ENCODE measurements at regions not wholly inside any gene's neighbourhood (a gene's known extent, or its start where the extent isn't known, plus 50 kb on each side); places are given as distances from the start of the nearest gene placed in this dataset.

- no peaks in the 10 kb centered on the region for H3K36me3 Mint-ChIP-seq (ENCODE audit: low read depth)
- POLR2A ChIA-PET, result no interaction called here
These were observed 461.6 kb upstream of the VSTM2A start for GRCh38 chr7:54080525-54080924.

GRCh38 chr7:54080971-54081370, 461.2 kb upstream of the VSTM2A start:
- no peak for TF ChIP-seq CTCF (IDR thresholded peaks at IDR 0.05)
- H3K36me3 Mint-ChIP-seq (ENCODE audit: low read depth), result no peaks in the 10 kb centered on the region
- no peak overlapping the region for H3K4me3 Mint-ChIP-seq
- POLR2A ChIA-PET, result no interaction called here
- CTCF ChIA-PET, result no interaction called here
- H3K27ac Mint-ChIP-seq, result no peak overlapping the region
- H3K27me3 Mint-ChIP-seq, result no peaks in the 10 kb centered on the region
- no peaks in the 10 kb centered on the region for H3K4me1 Mint-ChIP-seq
- ATAC-seq (ENCODE audit: low read depth) (no peak), DNase-seq (no peak)
- intact Hi-C loops (cut with micrococcal nuclease), result loop anchor here (2.0 kb wide), 1 partner anchor 20 kb away; no protein-coding TSS in a partner anchor
- H3K9me3 Mint-ChIP-seq, result no peaks in the 10 kb centered on the region

More at GRCh38 chr7:54080525-54080924, 461.6 kb upstream of the VSTM2A start:
- Mint-ChIP-seq H3K27ac (no peak overlapping the region), H3K27me3 (no peaks in the 10 kb centered on the region), H3K4me3 (no peak overlapping the region), H3K4me1 (no peaks in the 10 kb centered on the region), H3K9me3 (no peaks in the 10 kb centered on the region)
- DNase-seq (no peak), ATAC-seq (ENCODE audit: low read depth) (no peak)
- CTCF ChIA-PET, result no interaction called here
- TF ChIP-seq CTCF (IDR thresholded peaks at IDR 0.05), result no peak
- intact Hi-C loops (cut with micrococcal nuclease), result loop anchor here (2.0 kb wide), 1 partner anchor 20 kb away; no protein-coding TSS in a partner anchor

- no peak for DNase-seq
- Mint-ChIP-seq H3K4me1 (no peaks in the 10 kb centered on the region), H3K36me3 (ENCODE audit: low read depth) (no peaks in the 10 kb centered on the region), H3K27ac (no peak overlapping the region), H3K4me3 (no peak overlapping the region), H3K27me3 (no peaks in the 10 kb centered on the region), H3K9me3 (no peaks in the 10 kb centered on the region)
- POLR2A ChIA-PET, result no interaction called here
- no peak for TF ChIP-seq CTCF (IDR thresholded peaks at IDR 0.05)
- CTCF ChIA-PET, result no interaction called here
- no peak for ATAC-seq (ENCODE audit: low read depth)
- intact Hi-C loops (cut with micrococcal nuclease), result no loop called here
These were observed 457.8 kb upstream of the VSTM2A start for GRCh38 chr7:54084340-54084739.

GRCh38 chr7:54090652-54091213, 451.4 kb upstream of the VSTM2A start:
- POLR2A ChIA-PET, result no interaction called here

GRCh38 chr7:54091322-54091721, 450.9 kb upstream of the VSTM2A start:
- CTCF ChIA-PET, result no interaction called here
- ATAC-seq (ENCODE audit: low read depth) (no peak), DNase-seq (no peak)
- no peak for TF ChIP-seq CTCF (IDR thresholded peaks at IDR 0.05)
- H3K27ac Mint-ChIP-seq, result no peak overlapping the region
- H3K4me1 Mint-ChIP-seq, result no peaks in the 10 kb centered on the region
- POLR2A ChIA-PET, result no interaction called here
- no peaks in the 10 kb centered on the region for H3K27me3 Mint-ChIP-seq
- H3K9me3 Mint-ChIP-seq, result peaks cover 2% of the 10 kb centered on the region
- H3K36me3 Mint-ChIP-seq (ENCODE audit: low read depth), result no peaks in the 10 kb centered on the region
- H3K4me3 Mint-ChIP-seq, result no peak overlapping the region
- intact Hi-C loops (cut with micrococcal nuclease), result no loop called here

More at GRCh38 chr7:54090652-54091213, 451.4 kb upstream of the VSTM2A start:
- Mint-ChIP-seq H3K27ac (no peak overlapping the region), H3K36me3 (ENCODE audit: low read depth) (no peaks in the 10 kb centered on the region), H3K4me1 (no peaks in the 10 kb centered on the region), H3K9me3 (peaks cover 2% of the 10 kb centered on the region), H3K27me3 (no peaks in the 10 kb centered on the region), H3K4me3 (no peak overlapping the region)
- intact Hi-C loops (cut with micrococcal nuclease), result no loop called here
- DNase-seq (no peak), ATAC-seq (ENCODE audit: low read depth) (no peak)
- no peak for TF ChIP-seq CTCF (IDR thresholded peaks at IDR 0.05)
- CTCF ChIA-PET, result no interaction called here

Measured in activated B cell treated with CpG ODN at 0.5 μM for 24 hours (primary cell).